ENCODE measurements at regions not wholly inside any gene's neighbourhood (a gene's known extent, or its start where the extent isn't known, plus 50 kb on each side); places are given as distances from the start of the nearest gene placed in this dataset.

DNA sequence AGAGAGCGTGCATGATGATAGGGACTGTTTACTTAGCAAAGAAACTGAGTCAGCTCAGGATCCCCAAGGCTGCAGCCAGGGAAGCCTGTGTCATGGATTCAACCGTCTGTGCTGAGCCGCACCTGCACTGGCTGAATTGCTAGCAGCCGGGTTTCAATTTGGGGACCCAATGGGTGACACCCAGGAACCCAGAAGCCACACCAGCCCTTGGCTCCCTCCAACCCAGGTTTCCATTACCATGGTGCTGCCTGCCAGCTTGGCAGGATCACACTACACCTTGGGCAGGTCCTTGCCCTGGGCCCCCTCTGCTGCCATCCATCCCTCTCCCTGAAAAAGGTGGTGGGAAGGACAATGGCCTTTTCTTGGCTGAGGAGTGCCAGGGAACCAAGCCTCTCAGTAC, 64.0 kb upstream of the CLDN14 start:
- H3K27ac ChIP-seq, result no peak overlapping the region
- H3K27me3 ChIP-seq, result peaks cover 0 to 5% of the 10 kb centered on the region in 2 donors
- intact Hi-C loops (cut with DNase I), result no loop called here
- H3K9me3 ChIP-seq, result no peaks in the 10 kb centered on the region
- H3K4me1 ChIP-seq, result peaks cover 6% of the 10 kb centered on the region
- TF ChIP-seq, protein P1, sequence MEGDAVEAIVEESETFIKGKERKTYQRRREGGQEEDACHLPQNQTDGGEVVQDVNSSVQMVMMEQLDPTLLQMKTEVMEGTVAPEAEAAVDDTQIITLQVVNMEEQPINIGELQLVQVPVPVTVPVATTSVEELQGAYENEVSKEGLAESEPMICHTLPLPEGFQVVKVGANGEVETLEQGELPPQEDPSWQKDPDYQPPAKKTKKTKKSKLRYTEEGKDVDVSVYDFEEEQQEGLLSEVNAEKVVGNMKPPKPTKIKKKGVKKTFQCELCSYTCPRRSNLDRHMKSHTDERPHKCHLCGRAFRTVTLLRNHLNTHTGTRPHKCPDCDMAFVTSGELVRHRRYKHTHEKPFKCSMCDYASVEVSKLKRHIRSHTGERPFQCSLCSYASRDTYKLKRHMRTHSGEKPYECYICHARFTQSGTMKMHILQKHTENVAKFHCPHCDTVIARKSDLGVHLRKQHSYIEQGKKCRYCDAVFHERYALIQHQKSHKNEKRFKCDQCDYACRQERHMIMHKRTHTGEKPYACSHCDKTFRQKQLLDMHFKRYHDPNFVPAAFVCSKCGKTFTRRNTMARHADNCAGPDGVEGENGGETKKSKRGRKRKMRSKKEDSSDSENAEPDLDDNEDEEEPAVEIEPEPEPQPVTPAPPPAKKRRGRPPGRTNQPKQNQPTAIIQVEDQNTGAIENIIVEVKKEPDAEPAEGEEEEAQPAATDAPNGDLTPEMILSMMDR (IDR thresholded peaks at IDR 0.05), result no peak
- TF ChIP-seq POLR2A (IDR thresholded peaks at IDR 0.05), result no peak
- 69 to 87% methylated on average over 2 to 4 of the region's 4 CpGs for WGBS, 2 donors
- no peak for DNase-seq
- H3K4me3 ChIP-seq, result no peak overlapping the region
- no peak for ATAC-seq
- no peaks in the 10 kb centered on the region for H3K36me3 ChIP-seq (replicated peaks in 1 of 2; ENCODE audit: insufficient read depth in 1 of 2, low read depth in 2 of 2)

DNA sequence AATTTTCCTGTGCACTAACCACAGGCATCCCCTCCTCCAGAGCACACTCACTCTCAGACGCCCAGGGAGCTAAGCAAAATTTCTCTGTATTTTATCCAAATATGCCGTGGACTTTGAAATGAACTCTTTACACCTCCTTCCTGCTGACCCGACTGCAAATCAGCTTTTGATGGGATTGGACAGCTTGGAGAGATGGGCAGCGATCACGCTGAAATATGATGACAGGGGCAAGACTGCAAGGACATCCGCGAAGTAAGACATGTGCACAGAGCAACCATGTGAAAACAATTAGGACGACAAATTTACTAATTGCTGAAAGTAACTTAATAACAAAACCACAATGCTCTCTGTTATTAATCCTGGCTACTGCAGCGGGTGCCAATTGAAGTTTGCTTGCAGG, 64.6 kb upstream of the CLDN14 start:
- peaks cover 0 to 5% of the 10 kb centered on the region in 2 donors for H3K27me3 ChIP-seq
- WGBS, 2 donors, result 29 to 35% methylated on average over 9 of the region's 9 CpGs

DNA sequence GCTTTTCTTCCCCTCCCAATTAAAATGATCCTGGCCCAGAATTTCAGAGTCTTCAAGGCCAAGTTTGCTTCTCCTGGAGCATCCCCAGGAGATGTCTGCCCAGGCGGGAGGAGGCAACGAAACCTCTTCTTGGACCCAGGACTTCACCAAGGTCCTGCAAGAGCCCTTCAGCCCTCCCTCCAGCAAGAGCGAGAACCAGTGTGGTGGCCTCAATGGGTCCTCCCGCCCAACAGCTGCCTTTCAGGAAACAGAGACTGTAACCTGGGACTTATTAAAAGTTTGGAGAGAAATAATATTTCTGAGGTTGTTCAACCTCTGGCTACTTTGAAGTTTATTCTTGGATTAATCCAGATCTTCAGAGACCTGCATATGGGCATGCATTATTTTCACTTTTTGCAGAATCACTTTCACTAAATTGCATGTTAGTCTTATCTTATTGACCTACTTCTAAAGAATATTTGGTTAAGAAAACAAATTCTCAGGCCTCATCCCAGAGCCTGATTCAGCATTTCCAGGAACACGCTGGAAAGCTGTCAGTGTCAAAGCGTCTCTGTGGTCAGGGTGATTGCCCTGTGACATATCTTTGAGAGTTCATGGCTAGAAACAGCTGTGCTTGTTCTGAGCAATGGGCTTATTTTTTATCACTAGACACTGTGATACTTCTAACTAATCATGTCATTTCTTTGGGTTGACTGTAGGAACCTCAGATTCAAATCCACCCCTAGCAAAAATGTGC, 66.0 kb upstream of the CLDN14 start:
- intact Hi-C loops (cut with DNase I), result no loop called here
- DNase-seq (no peak), ATAC-seq (no peak)
- Histone ChIP-seq H3K36me3 (replicated peaks in 1 of 2; ENCODE audit: insufficient read depth in 1 of 2, low read depth in 2 of 2) (no peaks in the 10 kb centered on the region), H3K9me3 (no peaks in the 10 kb centered on the region), H3K27ac (no peak overlapping the region), H3K4me1 (peaks cover 6% of the 10 kb centered on the region), H3K27me3 (peaks cover 0 to 5% of the 10 kb centered on the region in 2 donors), H3K4me3 (no peak overlapping the region)
- 41 to 61% methylated on average over 6 of the region's 6 CpGs for WGBS, 2 donors
- TF ChIP-seq, protein P1 (IDR thresholded peaks at IDR 0.05), result no peak
- TF ChIP-seq POLR2A (IDR thresholded peaks at IDR 0.05), result no peak

More for the DNA sequence above, 64.6 kb upstream of the CLDN14 start:
- H3K4me3 ChIP-seq, result no peak overlapping the region
- DNase-seq (no peak), ATAC-seq (no peak)
- no peaks in the 10 kb centered on the region for H3K9me3 ChIP-seq
- intact Hi-C loops (cut with DNase I), result no loop called here
- peaks cover 6% of the 10 kb centered on the region for H3K4me1 ChIP-seq
- no peak overlapping the region for H3K27ac ChIP-seq
- TF ChIP-seq, protein P1 (IDR thresholded peaks at IDR 0.05), result no peak
- TF ChIP-seq POLR2A (IDR thresholded peaks at IDR 0.05), result no peak
- H3K36me3 ChIP-seq (replicated peaks in 1 of 2; ENCODE audit: insufficient read depth in 1 of 2, low read depth in 2 of 2), result no peaks in the 10 kb centered on the region

DNA sequence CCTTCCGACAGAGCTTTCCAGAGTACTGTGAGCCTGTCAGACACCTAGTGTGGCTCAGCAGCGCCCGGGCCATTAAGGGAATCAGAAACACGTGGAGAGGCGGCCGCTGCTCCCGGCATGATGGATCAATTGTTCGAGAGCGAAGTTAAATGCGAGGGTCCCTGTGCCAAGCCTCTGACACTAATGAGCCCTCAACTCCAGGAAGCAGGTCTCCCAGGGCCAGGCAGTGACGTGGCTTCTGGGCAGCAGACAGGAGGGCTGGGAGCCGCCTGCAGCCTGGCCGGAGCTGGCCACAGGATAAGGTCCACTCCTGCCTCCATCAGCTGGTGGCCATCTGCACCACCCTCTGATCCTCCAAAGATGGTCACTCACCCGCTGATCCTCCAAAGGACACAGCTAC, 67.5 kb upstream of the CLDN14 start:
- 44 to 54% methylated on average over 6 to 14 of the region's 14 CpGs for WGBS, 2 donors
- H3K27ac ChIP-seq, result no peak overlapping the region
- peak; percentile 57 for ATAC-seq
- H3K4me3 ChIP-seq, result no peak overlapping the region
- peaks cover 3% of the 10 kb centered on the region for H3K4me1 ChIP-seq
- H3K36me3 ChIP-seq (replicated peaks in 1 of 2; ENCODE audit: insufficient read depth in 1 of 2, low read depth in 2 of 2), result no peaks in the 10 kb centered on the region
- peak in 2 of 4 donors; percentile 14 to 20 for DNase-seq
- TF ChIP-seq, protein P1 (IDR thresholded peaks at IDR 0.05), result no peak
- no peak for TF ChIP-seq POLR2A (IDR thresholded peaks at IDR 0.05)
- intact Hi-C loops (cut with DNase I), result no loop called here
- H3K9me3 ChIP-seq, result no peaks in the 10 kb centered on the region
- peaks cover 0 to 5% of the 10 kb centered on the region in 2 donors for H3K27me3 ChIP-seq

DNA sequence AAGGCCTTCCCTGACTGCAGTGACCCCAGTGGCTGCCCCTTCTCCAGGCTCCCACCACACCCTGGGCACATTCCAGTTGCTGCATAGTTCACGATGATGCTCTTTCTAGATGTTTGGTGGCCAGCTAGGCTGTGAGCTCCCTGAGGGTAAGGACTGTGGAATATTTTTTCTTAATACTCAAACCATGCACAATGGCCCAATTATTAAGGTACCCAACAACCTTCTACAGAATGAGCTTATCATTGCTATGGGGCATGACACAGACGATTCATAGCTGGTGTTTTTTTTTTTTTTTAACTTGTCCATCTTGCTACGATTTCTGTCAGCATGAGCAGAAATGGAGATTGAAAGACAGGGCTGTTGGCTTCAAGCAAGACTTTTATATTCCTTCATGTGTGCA, 68.9 kb upstream of the CLDN14 start:
- DNase-seq, result no peak
- TF ChIP-seq, protein P1 (IDR thresholded peaks at IDR 0.05), result no peak
- TF ChIP-seq POLR2A (IDR thresholded peaks at IDR 0.05), result no peak
- no peaks in the 10 kb centered on the region for H3K27me3 ChIP-seq
- 32 to 52% methylated on average over 3 of the region's 3 CpGs for WGBS, 2 donors
- H3K36me3 ChIP-seq (replicated peaks in 1 of 2; ENCODE audit: insufficient read depth in 1 of 2, low read depth in 2 of 2), result no peaks in the 10 kb centered on the region
- no peaks in the 10 kb centered on the region for H3K9me3 ChIP-seq
- no peak overlapping the region for H3K27ac ChIP-seq
- no peak for ATAC-seq
- H3K4me1 ChIP-seq, result no peaks in the 10 kb centered on the region
- no peak overlapping the region for H3K4me3 ChIP-seq
- intact Hi-C loops (cut with DNase I), result no loop called here

Measured in body of pancreas (tissue), 4 donors.